ENCODE measurements at regions not wholly inside any gene's neighbourhood (a gene's known extent, or its start where the extent isn't known, plus 50 kb on each side); places are given as distances from the start of the nearest gene placed in this dataset.

DNA sequence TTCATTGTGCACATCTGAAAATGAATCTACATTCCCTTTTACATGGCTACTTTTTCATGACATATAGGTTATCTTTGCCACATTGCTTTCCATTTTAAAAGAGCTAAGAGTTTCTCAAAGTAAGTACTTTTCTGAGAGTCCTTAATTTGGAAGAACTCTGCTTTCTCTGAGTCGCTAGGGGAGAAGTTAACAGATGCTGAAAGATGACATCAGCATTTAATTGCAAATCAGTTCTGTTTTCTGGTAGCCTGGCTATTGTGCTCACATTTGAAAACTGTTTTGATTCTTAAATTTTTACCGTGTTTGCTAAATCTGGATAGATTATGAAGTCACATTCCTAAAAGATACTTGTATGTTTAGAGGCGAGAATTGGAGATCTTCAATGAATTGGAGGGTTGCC lies 107.7 kb upstream of the C1QTNF9B start:
- no peak for DNase-seq (ENCODE audit: extremely low spot score, unreplicated experiment)
- Mint-ChIP-seq H3K4me1 (ENCODE audit: unreplicated experiment) (peaks cover 19% of the 10 kb centered on the region), H3K27ac (no peak overlapping the region)

DNA sequence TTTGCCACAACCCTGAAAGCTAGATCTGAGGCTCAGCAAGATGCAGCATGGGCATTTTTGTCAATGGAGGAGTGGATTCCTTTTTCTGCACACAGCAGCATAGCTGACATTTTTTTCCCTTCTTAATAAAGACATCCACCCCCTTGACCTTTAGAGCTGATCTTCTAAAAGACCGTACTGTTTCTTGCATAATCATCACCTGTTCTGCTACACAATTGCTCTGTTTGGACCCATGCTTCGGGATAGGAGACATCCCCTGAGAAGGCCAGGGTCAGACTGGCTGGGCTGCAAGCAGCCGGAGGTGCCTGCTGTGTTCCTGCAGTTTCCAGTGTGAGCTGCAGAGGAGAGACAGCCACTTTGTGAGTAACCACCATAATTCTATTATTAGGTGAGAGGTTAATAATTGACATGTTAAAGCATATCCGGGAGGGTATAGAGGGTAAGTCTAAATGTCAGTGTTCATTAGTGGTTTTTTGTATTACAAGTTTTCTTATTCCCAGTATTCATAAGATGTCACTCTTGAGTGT lies 108.5 kb upstream of the C1QTNF9B start:
- Mint-ChIP-seq H3K4me3 (peak overlapping the region; percentile 23), H3K27me3 (peaks cover 3% of the 10 kb centered on the region), H3K27ac (no peak overlapping the region), H3K4me1 (ENCODE audit: unreplicated experiment) (peaks cover 19% of the 10 kb centered on the region), H3K9me3 (no peaks in the 10 kb centered on the region), H3K36me3 (no peaks in the 10 kb centered on the region)
- TF ChIP-seq, protein P1, sequence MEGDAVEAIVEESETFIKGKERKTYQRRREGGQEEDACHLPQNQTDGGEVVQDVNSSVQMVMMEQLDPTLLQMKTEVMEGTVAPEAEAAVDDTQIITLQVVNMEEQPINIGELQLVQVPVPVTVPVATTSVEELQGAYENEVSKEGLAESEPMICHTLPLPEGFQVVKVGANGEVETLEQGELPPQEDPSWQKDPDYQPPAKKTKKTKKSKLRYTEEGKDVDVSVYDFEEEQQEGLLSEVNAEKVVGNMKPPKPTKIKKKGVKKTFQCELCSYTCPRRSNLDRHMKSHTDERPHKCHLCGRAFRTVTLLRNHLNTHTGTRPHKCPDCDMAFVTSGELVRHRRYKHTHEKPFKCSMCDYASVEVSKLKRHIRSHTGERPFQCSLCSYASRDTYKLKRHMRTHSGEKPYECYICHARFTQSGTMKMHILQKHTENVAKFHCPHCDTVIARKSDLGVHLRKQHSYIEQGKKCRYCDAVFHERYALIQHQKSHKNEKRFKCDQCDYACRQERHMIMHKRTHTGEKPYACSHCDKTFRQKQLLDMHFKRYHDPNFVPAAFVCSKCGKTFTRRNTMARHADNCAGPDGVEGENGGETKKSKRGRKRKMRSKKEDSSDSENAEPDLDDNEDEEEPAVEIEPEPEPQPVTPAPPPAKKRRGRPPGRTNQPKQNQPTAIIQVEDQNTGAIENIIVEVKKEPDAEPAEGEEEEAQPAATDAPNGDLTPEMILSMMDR (conservative IDR thresholded peaks at IDR 0.05): no peak
- DNase-seq (ENCODE audit: extremely low spot score, unreplicated experiment): no peak

More for the DNA sequence above, 107.7 kb upstream of the C1QTNF9B start:
- H3K9me3 Mint-ChIP-seq: no peaks in the 10 kb centered on the region
- no peaks in the 10 kb centered on the region for H3K36me3 Mint-ChIP-seq
- peaks cover 3% of the 10 kb centered on the region for H3K27me3 Mint-ChIP-seq
- no peak overlapping the region for H3K4me3 Mint-ChIP-seq
- TF ChIP-seq, protein P1 (conservative IDR thresholded peaks at IDR 0.05): no peak

DNA sequence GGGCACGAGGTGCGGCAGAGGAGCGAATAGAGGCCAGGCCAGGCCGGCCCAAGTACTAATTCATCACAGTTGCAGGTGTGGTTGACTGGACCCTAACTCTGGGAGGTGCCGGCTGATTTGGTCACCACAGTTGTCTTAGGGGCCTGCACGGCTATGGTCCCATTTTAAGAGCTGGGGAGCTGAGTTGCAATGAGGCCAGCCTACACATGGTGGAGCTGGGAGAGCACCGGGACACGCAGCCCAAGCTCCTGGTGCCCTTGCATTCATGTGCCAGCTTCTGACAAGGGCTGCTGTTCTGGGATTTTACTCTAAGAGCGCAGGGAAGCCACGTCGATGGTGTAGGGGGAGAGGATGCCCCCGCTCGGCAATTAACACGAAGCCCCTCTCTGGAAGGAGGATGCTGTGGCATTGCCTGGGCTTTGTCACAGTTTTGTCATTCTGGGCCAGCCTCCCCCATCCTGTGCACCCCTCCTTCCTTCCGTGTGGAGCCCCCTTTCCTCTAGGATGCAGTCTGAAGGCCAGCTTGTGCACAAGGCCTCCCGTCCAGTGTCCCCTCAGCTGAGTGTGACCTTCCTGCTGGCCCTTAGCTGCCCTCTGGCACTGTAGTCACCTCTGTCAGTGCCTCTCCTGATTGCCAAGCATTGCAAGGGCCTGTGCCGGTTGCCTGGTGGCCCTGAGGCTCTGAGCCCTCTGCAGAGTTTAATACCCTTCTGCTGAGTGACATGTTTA lies 109.4 kb upstream of the C1QTNF9B start:
- Mint-ChIP-seq H3K4me3 (no peak overlapping the region), H3K4me1 (ENCODE audit: unreplicated experiment) (peaks cover 19% of the 10 kb centered on the region), H3K36me3 (no peaks in the 10 kb centered on the region), H3K9me3 (no peaks in the 10 kb centered on the region), H3K27me3 (peaks cover 3% of the 10 kb centered on the region), H3K27ac (no peak overlapping the region)
- DNase-seq (ENCODE audit: extremely low spot score, unreplicated experiment): no peak
- TF ChIP-seq, protein P1 (conservative IDR thresholded peaks at IDR 0.05): no peak

DNA sequence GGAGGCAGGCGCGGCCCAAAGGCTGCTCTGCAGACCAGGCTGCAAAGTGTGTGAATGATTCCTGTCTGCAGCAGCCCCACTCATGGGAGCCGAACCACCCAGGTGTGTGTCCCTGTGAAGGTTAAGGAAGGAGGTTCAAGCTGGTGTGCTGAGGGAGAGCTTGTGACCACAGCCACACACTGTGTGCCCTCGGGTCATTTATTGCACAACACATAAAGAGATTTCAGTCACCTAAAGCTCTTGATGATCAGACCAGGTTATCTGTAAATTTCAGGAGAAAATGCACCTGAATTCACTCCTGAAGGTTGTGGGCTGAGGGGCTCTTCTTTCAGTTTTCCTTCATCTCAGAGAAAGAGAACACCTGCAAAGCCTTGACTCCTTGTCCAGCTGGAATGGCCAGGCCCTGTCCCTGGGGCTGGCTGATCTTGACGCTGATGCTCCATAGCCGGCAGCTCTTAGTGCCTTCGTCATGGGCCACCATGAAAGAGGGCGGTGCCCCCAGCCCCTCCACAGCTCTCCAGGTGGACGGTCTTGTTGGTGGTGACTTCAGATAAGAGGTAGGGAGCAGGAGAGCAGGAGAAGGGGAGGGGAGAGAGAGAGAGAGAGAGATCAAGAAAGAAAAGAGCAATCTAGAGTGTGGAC lies 110.8 kb upstream of the C1QTNF9B start:
- peaks cover 3% of the 10 kb centered on the region for H3K27me3 Mint-ChIP-seq
- no peaks in the 10 kb centered on the region for H3K9me3 Mint-ChIP-seq
- H3K4me3 Mint-ChIP-seq: no peak overlapping the region
- TF ChIP-seq, protein P1 (conservative IDR thresholded peaks at IDR 0.05): no peak
- H3K27ac Mint-ChIP-seq: no peak overlapping the region
- H3K4me1 Mint-ChIP-seq (ENCODE audit: unreplicated experiment): peaks cover 19% of the 10 kb centered on the region
- no peaks in the 10 kb centered on the region for H3K36me3 Mint-ChIP-seq
- DNase-seq (ENCODE audit: extremely low spot score, unreplicated experiment): no peak

DNA sequence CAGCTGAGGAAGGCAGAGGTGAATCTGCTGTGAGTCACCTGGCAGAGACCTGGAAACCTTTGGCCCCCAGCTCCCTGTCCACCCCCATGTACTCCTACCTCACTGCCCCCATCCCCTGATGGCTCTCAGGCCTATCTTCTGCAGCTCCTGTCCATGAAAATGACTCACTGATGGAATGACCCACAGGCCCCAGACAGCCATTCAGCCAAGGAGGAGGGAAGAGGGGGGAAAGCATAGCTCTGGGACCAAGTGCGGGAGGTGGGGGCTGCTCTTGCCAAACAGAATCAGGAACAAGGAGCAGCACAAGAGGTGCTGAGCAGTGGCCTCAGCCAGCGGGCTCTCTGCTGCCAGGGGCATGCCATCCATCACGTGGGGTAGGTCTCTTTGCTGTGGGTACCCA lies 111.4 kb upstream of the C1QTNF9B start:
- Mint-ChIP-seq H3K36me3 (no peaks in the 10 kb centered on the region), H3K4me3 (no peak overlapping the region), H3K4me1 (ENCODE audit: unreplicated experiment) (peaks cover 19% of the 10 kb centered on the region), H3K9me3 (no peaks in the 10 kb centered on the region), H3K27ac (no peak overlapping the region), H3K27me3 (peaks cover 3% of the 10 kb centered on the region)
- TF ChIP-seq, protein P1 (conservative IDR thresholded peaks at IDR 0.05): no peak
- no peak for DNase-seq (ENCODE audit: extremely low spot score, unreplicated experiment)

Measured in type B pancreatic cell (in vitro differentiated cells).